Breast epithelium (tissue), 4 donors: ENCODE measurements at regions not wholly inside any gene's neighbourhood (a gene's known extent, or its start where the extent isn't known, plus 50 kb on each side); places are given as distances from the start of the nearest gene placed in this dataset.

Experiments
- DNase-seq, 2 donors: peaks; one replicate each; pipeline ENCODE4 v3.0.0-alpha.2; 2019; ENCODE audit warnings: low spot score in 2 of 2
- H3K27ac ChIP-seq, 2 donors: fragments of 200-600 bp; sonication (generic) in 1 of 2; one replicate each; pipeline ENCODE4 v1.5.1; 2016 to 2019; ENCODE audit warnings: mild to moderate bottlenecking in 1 of 2
- H3K27me3 ChIP-seq, 2 donors: fragments of 200-600 bp; sonication (generic) in 1 of 2; one replicate each; pipeline versions ENCODE4 v1.5.1 to v1.6.0; 2017 to 2019; ENCODE audit warnings: control low read depth in 1 of 2, mild to moderate bottlenecking in 1 of 2
- H3K36me3 ChIP-seq: fragments of 200-600 bp; one replicate; pipeline ENCODE4 v1.5.1; 2019
- H3K4me1 ChIP-seq, 2 donors: fragments of 200-600 bp; sonication (generic); one replicate each; pipeline ENCODE4 v1.5.1; 2016 to 2019; ENCODE audit warnings: control low read depth in 1 of 2
- H3K4me3 ChIP-seq, 3 donors: fragments of 200-600 bp; sonication (generic); 1 replicate in 2 of 3; 2 replicates in 1 of 3; pipeline ENCODE4 v1.5.1; 2016 to 2019; ENCODE audit warnings: mild to moderate bottlenecking in 3 of 3, moderate library complexity in 2 of 3
- H3K9me3 ChIP-seq, 2 donors: fragments of 200-600 bp; sonication (generic) in 1 of 2; one replicate each; pipeline ENCODE4 v1.5.1; 2016 to 2019; ENCODE audit warnings: control low read depth in 1 of 2
- CTCF ChIP-seq, 3 donors: fragments of 450-650 bp; IDR thresholded peaks; one replicate each; pipeline ENCODE4 v1.5.1; 2016 to 2017; ENCODE audit warnings: antibody characterized with exemption in 3 of 3, mild to moderate bottlenecking in 3 of 3, moderate library complexity in 3 of 3
- POLR2A ChIP-seq: fragments of 450-650 bp; IDR thresholded peaks from one replicate; pipeline ENCODE4 v1.6.1; 2016; ENCODE audit warnings: antibody characterized with exemption, mild to moderate bottlenecking, moderate library complexity
- POLR2AphosphoS5 ChIP-seq, 3 donors: sonication (generic); formaldehyde crosslinking; IDR thresholded peaks; one replicate each; pipeline ENCODE4 v1.6.1; 2017; ENCODE audit warnings: antibody characterized with exemption in 3 of 3
- intact Hi-C: fragments of 100-400 bp; cut with DNase I; formaldehyde crosslinking; loops from one replicate; pipeline ENCODE4 v1.15.1; 2023; ENCODE audit warnings: low total_unique reads

- Histone ChIP-seq H3K36me3 (no peaks in the 10 kb centered on the region), H3K4me3 (no peak overlapping the region), H3K27me3 (no peaks in the 10 kb centered on the region), H3K9me3 (no peaks in the 10 kb centered on the region), H3K27ac (no peak overlapping the region), H3K4me1 (no peaks in the 10 kb centered on the region)
- intact Hi-C loops: loop anchor here (5.0 kb wide), 1 partner anchor 1108 kb away; no protein-coding TSS in a partner anchor
- TF ChIP-seq POLR2A (no peak), POLR2AphosphoS5 (IDR thresholded peaks at IDR 0.05) (no peak), CTCF (IDR thresholded peaks at IDR 0.05) (no peak)
- DNase-seq: no peak
Observed at GRCh38 chr13:50664951-50665350, 178.5 kb downstream of the DLEU7 start.

GRCh38 chr13:50668049-50668448 lies 175.4 kb downstream of the DLEU7 start:
- no peak for DNase-seq
- H3K36me3 ChIP-seq: no peaks in the 10 kb centered on the region

GRCh38 chr13:50668691-50669271 lies 174.7 kb downstream of the DLEU7 start:
- Histone ChIP-seq H3K9me3 (no peaks in the 10 kb centered on the region), H3K36me3 (no peaks in the 10 kb centered on the region), H3K4me3 (no peak overlapping the region), H3K27me3 (no peaks in the 10 kb centered on the region), H3K4me1 (peaks cover 0 to 9% of the 10 kb centered on the region in 2 donors), H3K27ac (no peak overlapping the region)
- no peak for DNase-seq
- TF ChIP-seq POLR2AphosphoS5 (IDR thresholded peaks at IDR 0.05): no peak
- no peak for TF ChIP-seq CTCF (IDR thresholded peaks at IDR 0.05)
- TF ChIP-seq POLR2A: no peak
- intact Hi-C loops: loop anchor here (5.0 kb wide), 1 partner anchor 1111 kb away; no protein-coding TSS in a partner anchor

More at GRCh38 chr13:50668049-50668448, 175.4 kb downstream of the DLEU7 start:
- no peak overlapping the region for H3K4me3 ChIP-seq
- intact Hi-C loops: loop anchor here (5.0 kb wide), 1 partner anchor 1111 kb away; no protein-coding TSS in a partner anchor
- H3K27ac ChIP-seq: no peak overlapping the region
- H3K9me3 ChIP-seq: no peaks in the 10 kb centered on the region
- H3K27me3 ChIP-seq: no peaks in the 10 kb centered on the region
- peaks cover 0 to 9% of the 10 kb centered on the region in 2 donors for H3K4me1 ChIP-seq
- no peak for TF ChIP-seq POLR2A
- no peak for TF ChIP-seq POLR2AphosphoS5 (IDR thresholded peaks at IDR 0.05)
- no peak for TF ChIP-seq CTCF (IDR thresholded peaks at IDR 0.05)

GRCh38 chr13:50670272-50670671 lies 173.2 kb downstream of the DLEU7 start:
- intact Hi-C loops: no loop called here
- Histone ChIP-seq H3K27ac (no peak overlapping the region), H3K4me3 (no peak overlapping the region), H3K4me1 (peaks cover 0 to 9% of the 10 kb centered on the region in 2 donors), H3K36me3 (no peaks in the 10 kb centered on the region), H3K9me3 (no peaks in the 10 kb centered on the region), H3K27me3 (no peaks in the 10 kb centered on the region)
- TF ChIP-seq POLR2A (no peak), CTCF (IDR thresholded peaks at IDR 0.05) (no peak), POLR2AphosphoS5 (IDR thresholded peaks at IDR 0.05) (no peak)
- DNase-seq: no peak

- no peak for DNase-seq
- peak overlapping the region in 1 of 2 donors; percentile 38 for H3K27ac ChIP-seq
- H3K27me3 ChIP-seq: no peaks in the 10 kb centered on the region
- intact Hi-C loops: no loop called here
- H3K4me1 ChIP-seq: peaks cover 0 to 9% of the 10 kb centered on the region in 2 donors
- TF ChIP-seq POLR2AphosphoS5 (IDR thresholded peaks at IDR 0.05): no peak
- TF ChIP-seq CTCF (IDR thresholded peaks at IDR 0.05): no peak
- no peak for TF ChIP-seq POLR2A
- H3K36me3 ChIP-seq: no peaks in the 10 kb centered on the region
- no peak overlapping the region for H3K4me3 ChIP-seq
- no peaks in the 10 kb centered on the region for H3K9me3 ChIP-seq
Observed at GRCh38 chr13:50670847-50671496, 172.5 kb downstream of the DLEU7 start.
